H9 (cell line): ENCODE measurements at regions not wholly inside any gene's neighbourhood (a gene's known extent, or its start where the extent isn't known, plus 50 kb on each side); places are given as distances from the start of the nearest gene placed in this dataset.

Experiments
- DNase-seq: peaks from one replicate; pipeline ENCODE4 v3.0.0-alpha.2; 2017
- H2AFZ ChIP-seq: one replicate; pipeline ENCODE4 v1.6.1; 2013; ENCODE audit warnings: mild to moderate bottlenecking, low read length, control low read depth, moderate library complexity
- H2AK5ac ChIP-seq: 2 replicates; pipeline ENCODE4 v1.6.1; 2013; ENCODE audit warnings: low read length, control low read depth, mixed read lengths; ENCODE audit not compliant: insufficient read length
- H2BK120ac ChIP-seq: one replicate; pipeline ENCODE4 v1.6.1; 2013; ENCODE audit warnings: low read depth, mild to moderate bottlenecking, low read length, control low read depth, inconsistent platforms; ENCODE audit not compliant: poor library complexity, severe bottlenecking
- H2BK12ac ChIP-seq: 2 replicates; pipeline ENCODE4 v1.6.1; 2013; ENCODE audit warnings: low read length, control low read depth, mixed read lengths, low read depth; ENCODE audit not compliant: insufficient read length
- H2BK15ac ChIP-seq: 2 replicates; pipeline ENCODE4 v1.6.1; 2013; ENCODE audit warnings: low read depth, low read length, control low read depth
- H2BK20ac ChIP-seq: one replicate; pipeline ENCODE4 v1.6.1; 2013; ENCODE audit warnings: low read depth, mild to moderate bottlenecking, low read length, control low read depth, inconsistent platforms; ENCODE audit not compliant: poor library complexity, severe bottlenecking
- H2BK5ac ChIP-seq: 2 replicates; pipeline ENCODE4 v1.6.1; 2013; ENCODE audit warnings: low read length, control low read depth, mixed read lengths; ENCODE audit not compliant: insufficient read length
- H3K14ac ChIP-seq: 2 replicates; pipeline ENCODE4 v1.6.1; 2013; ENCODE audit warnings: low read length, control low read depth; ENCODE audit not compliant: insufficient read depth
- H3K18ac ChIP-seq: 2 replicates; pipeline ENCODE4 v1.6.1; 2013; ENCODE audit warnings: low read depth, mild to moderate bottlenecking, mixed read lengths, low read length, control low read depth; ENCODE audit not compliant: insufficient read length
- H3K23ac ChIP-seq: 2 replicates; pipeline ENCODE4 v1.6.1; 2013; ENCODE audit warnings: low read length, control low read depth, mixed read lengths, low read depth; ENCODE audit not compliant: insufficient read length
- H3K23me2 ChIP-seq: 2 replicates; pipeline ENCODE4 v1.6.1; 2013; ENCODE audit warnings: low read depth, mild to moderate bottlenecking, mixed read lengths, low read length, control low read depth; ENCODE audit not compliant: insufficient read length, poor library complexity, severe bottlenecking
- H3K27ac ChIP-seq: 2 replicates; pipeline ENCODE4 v1.5.1; 2013; ENCODE audit warnings: low read length, control low read depth, mixed read lengths, low read depth; ENCODE audit not compliant: insufficient read length
- H3K27me3 ChIP-seq: 2 replicates; pipeline ENCODE4 v1.6.1; 2013; ENCODE audit warnings: low read length, control low read depth, inconsistent platforms; ENCODE audit not compliant: insufficient read depth
- H3K4ac ChIP-seq: 2 replicates; pipeline ENCODE4 v1.6.1; 2013; ENCODE audit warnings: low read depth, mild to moderate bottlenecking, control low read depth, inconsistent platforms, low read length, moderate library complexity
- H3K4me1 ChIP-seq: 2 replicates; pipeline ENCODE4 v1.6.1; 2013; ENCODE audit warnings: low read length, control low read depth, inconsistent platforms; ENCODE audit not compliant: insufficient read depth
- H3K4me2 ChIP-seq: 2 replicates; pipeline ENCODE4 v1.6.1; 2013; ENCODE audit warnings: low read length, control low read depth, mixed read lengths; ENCODE audit not compliant: insufficient read length, insufficient read depth
- H3K56ac ChIP-seq: 2 replicates; pipeline ENCODE4 v1.6.1; 2013; ENCODE audit warnings: low read depth, mild to moderate bottlenecking, mixed read lengths, low read length, control low read depth; ENCODE audit not compliant: insufficient read length
- H3K79me1 ChIP-seq: 2 replicates; pipeline ENCODE4 v1.6.1; 2013; ENCODE audit warnings: low read depth, mild to moderate bottlenecking, moderate library complexity, low read length, control low read depth, inconsistent platforms; ENCODE audit not compliant: insufficient read depth, poor library complexity, severe bottlenecking
- H3K79me2 ChIP-seq: 2 replicates; pipeline ENCODE4 v1.6.1; 2013; ENCODE audit warnings: low read length, control low read depth, inconsistent platforms; ENCODE audit not compliant: insufficient read depth
- H3K9ac ChIP-seq: 2 replicates; pipeline ENCODE4 v1.6.1; 2013; ENCODE audit warnings: low read length, control low read depth, mixed read lengths; ENCODE audit not compliant: insufficient read length; ENCODE audit errors: extremely low read depth
- H3K9me3 ChIP-seq: one replicate; pipeline ENCODE4 v1.6.1; 2013; ENCODE audit warnings: low read depth, low read length, inconsistent platforms; ENCODE audit not compliant: control insufficient read depth
- H3T11ph ChIP-seq: one replicate; pipeline ENCODE4 v1.6.1; 2013; ENCODE audit warnings: mild to moderate bottlenecking, low read length, control low read depth, inconsistent platforms
- H4K20me1 ChIP-seq: one replicate; pipeline ENCODE4 v1.6.1; 2013; ENCODE audit not compliant: control insufficient read depth, insufficient read length, insufficient read depth
- H4K5ac ChIP-seq: 2 replicates; pipeline ENCODE4 v1.6.1; 2013; ENCODE audit warnings: low read depth, mild to moderate bottlenecking, mixed read lengths, low read length, control low read depth; ENCODE audit not compliant: insufficient read length
- H4K8ac ChIP-seq: replicated peaks from 2 replicates; pipeline ENCODE4 v1.6.1; 2013; ENCODE audit warnings: low read length, control low read depth, mixed read lengths, low read depth; ENCODE audit not compliant: insufficient read length
- H4K91ac ChIP-seq: 2 replicates; pipeline ENCODE4 v1.6.1; 2013; ENCODE audit warnings: low read depth, mild to moderate bottlenecking, moderate library complexity, mixed read lengths, low read length, control low read depth; ENCODE audit not compliant: insufficient read length
- H3K27ac Mint-ChIP-seq, 3 experiments: 2 replicates in 2 of 3; 3 replicates in 1 of 3; pipeline ENCODE4 v1.8.0; 2020 to 2021; ENCODE audit warnings: mixed read lengths in 3 of 3, mild to moderate bottlenecking in 1 of 3, moderate library complexity in 1 of 3
- H3K27me3 Mint-ChIP-seq: 2 replicates; pipeline ENCODE4 v1.8.0; 2021; ENCODE audit warnings: low read depth, mild to moderate bottlenecking, moderate library complexity, mixed read lengths
- H3K36me3 Mint-ChIP-seq, 3 experiments: 2 replicates in 2 of 3; 3 replicates in 1 of 3; pipeline ENCODE4 v1.8.0; 2020 to 2021; ENCODE audit warnings: low read depth in 3 of 3, mixed read lengths in 3 of 3; ENCODE audit not compliant: insufficient read depth in 1 of 3
- H3K4me1 Mint-ChIP-seq, 2 experiments: 2 replicates each; pipeline ENCODE4 v1.8.0; 2020; ENCODE audit warnings: mixed read lengths in 2 of 2
- H3K4me3 Mint-ChIP-seq, 2 experiments: 2 replicates in 1 of 2; 3 replicates in 1 of 2; pipeline ENCODE4 v1.8.0; 2020 to 2021; ENCODE audit warnings: mild to moderate bottlenecking in 2 of 2, mixed read lengths in 2 of 2, moderate library complexity in 1 of 2
- H3K9me3 Mint-ChIP-seq, 2 experiments: 2 replicates in 1 of 2; 3 replicates in 1 of 2; pipeline ENCODE4 v1.8.0; 2020; ENCODE audit warnings: mild to moderate bottlenecking in 2 of 2, mixed read lengths in 2 of 2, moderate library complexity in 1 of 2
- WGBS: extraction: QIAGEN DNeasy Blood & Tissue Kit; methylation state at CpG from one replicate; pipeline ENCODE4 v1.1.7; 2013; ENCODE audit warnings: missing lambda C conversion rate, low lambda C conversion rate, mixed read lengths; ENCODE audit not compliant: insufficient read length; ENCODE audit errors: extremely low coverage; 5-methylcytosine and 5-hydroxymethylcytosine counted together
- TF ChIP-seq, protein P1 (sequence below): fragments of 200-600 bp; sonication (generic); conservative IDR thresholded peaks from 3 replicates; pipeline ENCODE4 v1.8.0; 2021; ENCODE audit warnings: antibody characterized with exemption, mild to moderate bottlenecking

DNA sequence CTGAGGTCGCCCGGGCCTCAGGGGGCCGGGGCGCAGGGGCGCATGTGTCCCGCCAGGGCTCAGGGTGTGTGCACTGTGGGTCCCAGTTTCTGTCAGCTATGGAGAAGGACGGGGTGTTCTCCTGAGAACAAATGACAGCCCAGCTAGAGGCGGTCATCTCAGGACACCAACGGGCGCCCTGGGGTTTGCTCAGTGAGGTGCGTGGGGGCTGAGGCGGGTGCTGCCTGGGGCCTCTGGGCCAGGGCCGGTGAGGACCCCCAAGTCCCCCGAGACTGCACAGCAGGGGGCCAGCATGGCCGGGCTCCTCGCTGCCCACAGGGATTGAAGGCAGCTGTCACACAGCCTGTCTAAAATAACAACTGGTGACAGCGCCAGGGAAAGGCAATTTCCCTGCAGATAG is 808.8 kb upstream of the SOX11 start:
- H2BK15ac ChIP-seq, result no peak overlapping the region
- TF ChIP-seq, protein P1, sequence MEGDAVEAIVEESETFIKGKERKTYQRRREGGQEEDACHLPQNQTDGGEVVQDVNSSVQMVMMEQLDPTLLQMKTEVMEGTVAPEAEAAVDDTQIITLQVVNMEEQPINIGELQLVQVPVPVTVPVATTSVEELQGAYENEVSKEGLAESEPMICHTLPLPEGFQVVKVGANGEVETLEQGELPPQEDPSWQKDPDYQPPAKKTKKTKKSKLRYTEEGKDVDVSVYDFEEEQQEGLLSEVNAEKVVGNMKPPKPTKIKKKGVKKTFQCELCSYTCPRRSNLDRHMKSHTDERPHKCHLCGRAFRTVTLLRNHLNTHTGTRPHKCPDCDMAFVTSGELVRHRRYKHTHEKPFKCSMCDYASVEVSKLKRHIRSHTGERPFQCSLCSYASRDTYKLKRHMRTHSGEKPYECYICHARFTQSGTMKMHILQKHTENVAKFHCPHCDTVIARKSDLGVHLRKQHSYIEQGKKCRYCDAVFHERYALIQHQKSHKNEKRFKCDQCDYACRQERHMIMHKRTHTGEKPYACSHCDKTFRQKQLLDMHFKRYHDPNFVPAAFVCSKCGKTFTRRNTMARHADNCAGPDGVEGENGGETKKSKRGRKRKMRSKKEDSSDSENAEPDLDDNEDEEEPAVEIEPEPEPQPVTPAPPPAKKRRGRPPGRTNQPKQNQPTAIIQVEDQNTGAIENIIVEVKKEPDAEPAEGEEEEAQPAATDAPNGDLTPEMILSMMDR, result no peak

More for the DNA sequence above, 808.8 kb upstream of the SOX11 start:
- H3K9me3 Mint-ChIP-seq, result peaks cover 12 to 14% of the 10 kb centered on the region in 2 experiments; a peak in 4 of 5 replicates
- Histone ChIP-seq H3K56ac (no peak overlapping the region), H3K18ac (no peak overlapping the region), H3K9ac (no peak overlapping the region), H2BK12ac (no peak overlapping the region), H2BK20ac (no peak overlapping the region), H4K91ac (no peak overlapping the region), H2BK5ac (no peak overlapping the region), H4K5ac (no peak overlapping the region), H3K14ac (no peak overlapping the region), H3T11ph (no peak overlapping the region), H3K27me3 (no peaks in the 10 kb centered on the region), H4K8ac (no peak overlapping the region), H3K4me2 (no peak overlapping the region), H2AFZ (no peak overlapping the region), H3K79me2 (no peaks in the 10 kb centered on the region), H4K20me1 (no peaks in the 10 kb centered on the region), H3K4me1 (no peaks in the 10 kb centered on the region), H3K23me2 (no peaks in the 10 kb centered on the region), H3K27ac (no peak overlapping the region), H3K4ac (no peak overlapping the region), H3K23ac (no peak overlapping the region), H2AK5ac (no peak overlapping the region), H3K79me1 (no peaks in the 10 kb centered on the region), H3K9me3 (no peaks in the 10 kb centered on the region), H2BK120ac (no peak overlapping the region)
- DNase-seq, result no peak
- whole genome bisulfite sequencing, result no CpG with 5 or more reads among the region's 17 CpGs
- H3K36me3 Mint-ChIP-seq, result peaks cover 4 to 8% (median 6%) of the 10 kb centered on the region in 3 experiments; a peak in 5 of 7 replicates
- H3K4me3 Mint-ChIP-seq, result no peak overlapping the region
- no peak overlapping the region for H3K27ac Mint-ChIP-seq
- H3K4me1 Mint-ChIP-seq, result no peaks in the 10 kb centered on the region
- H3K27me3 Mint-ChIP-seq, result no peaks in the 10 kb centered on the region
